OCI-LY7 (cell line): ENCODE measurements at regions not wholly inside any gene's neighbourhood (a gene's known extent, or its start where the extent isn't known, plus 50 kb on each side); places are given as distances from the start of the nearest gene placed in this dataset.

ENCODE experiments used
- BruUV-seq: library from RNA; stranded (reverse); fragments of 400-500 nt; replicated peaks from 2 replicates; lab custom pipeline; 2021; lab: Mats Ljungman, UMichigan
- CTCF ChIA-PET: fragments of 300-600 bp; sonication (Branson Sonifier 250); formaldehyde crosslinking; loops from one replicate; lab custom pipeline; 2022; ENCODE audit warnings: antibody characterized with exemption; ENCODE audit not compliant: unreplicated experiment; lab: Charles Lee
- POLR2A ChIA-PET: fragments of 300-600 bp; sonication (Branson Sonifier 250); formaldehyde crosslinking; loops from one replicate; lab custom pipeline; 2022; ENCODE audit warnings: antibody characterized with exemption; lab: Charles Lee
- DNase-seq: peaks from one replicate; pipeline ENCODE4 v3.0.0-alpha.2; 2015; ENCODE audit warnings: low spot score
- H2AFZ ChIP-seq: fragments of 200-600 bp; sonication (generic), shearing (Covaris generic); 2 replicates; pipeline ENCODE4 v1.6.1; 2014; ENCODE audit warnings: mild to moderate bottlenecking, antibody characterized with exemption, low read length, moderate library complexity
- H3K27ac ChIP-seq: fragments of 200-600 bp; sonication (generic); 2 replicates; pipeline ENCODE4 v1.5.1; 2014; ENCODE audit warnings: mixed run types, low read depth, mild to moderate bottlenecking, moderate library complexity, low read length, inconsistent platforms; ENCODE audit not compliant: poor library complexity, severe bottlenecking
- H3K36me3 ChIP-seq: fragments of 200-600 bp; sonication (generic); 2 replicates; pipeline ENCODE4 v1.6.1; 2014; ENCODE audit warnings: mild to moderate bottlenecking, antibody characterized with exemption, low read length, moderate library complexity, mixed read lengths; ENCODE audit not compliant: insufficient read depth
- H3K4me1 ChIP-seq: fragments of 200-600 bp; sonication (generic); 2 replicates; pipeline ENCODE4 v1.5.1; 2014; ENCODE audit warnings: mild to moderate bottlenecking, low read length; ENCODE audit not compliant: insufficient read depth, poor library complexity, severe bottlenecking
- H3K4me2 ChIP-seq: fragments of 200-600 bp; sonication (generic); 2 replicates; pipeline ENCODE4 v1.6.1; 2014; ENCODE audit warnings: mild to moderate bottlenecking, low read length
- H3K4me3 ChIP-seq: fragments of 200-600 bp; sonication (generic); 2 replicates; pipeline ENCODE4 v1.5.1; 2014; ENCODE audit warnings: mild to moderate bottlenecking, low read depth, low read length; ENCODE audit not compliant: poor library complexity, severe bottlenecking
- H3K79me2 ChIP-seq: fragments of 200-600 bp; sonication (generic); 2 replicates; pipeline ENCODE4 v1.6.1; 2016; ENCODE audit warnings: low read depth, mild to moderate bottlenecking, low read length, moderate library complexity, mixed read lengths; ENCODE audit not compliant: insufficient read depth
- H3K9me2 ChIP-seq: fragments of 200-600 bp; sonication (generic); 2 replicates; pipeline ENCODE4 v1.6.1; 2016; ENCODE audit warnings: mild to moderate bottlenecking, low read length, mixed read lengths; ENCODE audit not compliant: insufficient read depth
- H3K9me3 ChIP-seq: fragments of 200-600 bp; sonication (generic); 2 replicates; pipeline ENCODE4 v1.6.1; 2014; ENCODE audit warnings: mild to moderate bottlenecking, mixed run types, low read length, mixed read lengths
- H4K20me1 ChIP-seq: fragments of 200-600 bp; sonication (generic); 2 replicates; pipeline ENCODE4 v1.6.1; 2014; ENCODE audit warnings: mild to moderate bottlenecking, antibody characterized with exemption, low read length, moderate library complexity, mixed read lengths; ENCODE audit not compliant: insufficient read depth
- EZH2phosphoT487 ChIP-seq: fragments of 200-600 bp; sonication (generic); IDR thresholded peaks from 2 replicates; pipeline ENCODE4 v1.6.1; 2018; ENCODE audit warnings: low read depth, borderline replicate concordance, mild to moderate bottlenecking, mixed run types, antibody characterized with exemption, low read length, moderate library complexity, mixed read lengths
- intact Hi-C: fragments of 100-400 bp; cut with micrococcal nuclease; formaldehyde crosslinking; loops from one replicate; pipeline ENCODE4 v1.10.0; 2022; ENCODE audit not compliant: unreplicated experiment
- TF ChIP-seq, protein P1 (sequence below): fragments of 200-600 bp; sonication (generic); conservative IDR thresholded peaks from 2 replicates; pipeline ENCODE4 v1.5.1; 2014; ENCODE audit warnings: mild to moderate bottlenecking, antibody characterized with exemption, low read length, moderate library complexity, mixed read lengths

DNA sequence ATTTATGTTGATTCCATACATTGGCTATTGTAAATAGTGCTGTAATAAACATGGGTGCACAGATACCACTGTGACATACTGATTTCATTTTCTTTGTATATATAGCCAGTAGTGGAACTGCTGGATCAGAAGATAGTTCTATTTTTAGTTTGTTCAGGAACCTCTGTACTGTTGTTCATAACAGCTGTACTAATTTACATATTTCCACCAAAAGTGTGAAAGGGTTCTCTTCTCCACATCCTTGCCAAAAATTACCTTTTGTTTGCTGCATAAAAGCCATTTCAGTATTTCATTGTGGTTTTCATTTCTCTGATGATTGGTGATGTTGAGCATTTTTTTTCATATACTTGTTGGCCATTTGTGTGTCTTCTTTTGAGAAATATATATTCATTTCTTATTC, 1962.1 kb downstream of the PCDH9 start:
- intact Hi-C loops: no loop called here
- no peak overlapping the region for H2AFZ ChIP-seq
- TF ChIP-seq EZH2phosphoT487: no peak
- TF ChIP-seq, protein P1, sequence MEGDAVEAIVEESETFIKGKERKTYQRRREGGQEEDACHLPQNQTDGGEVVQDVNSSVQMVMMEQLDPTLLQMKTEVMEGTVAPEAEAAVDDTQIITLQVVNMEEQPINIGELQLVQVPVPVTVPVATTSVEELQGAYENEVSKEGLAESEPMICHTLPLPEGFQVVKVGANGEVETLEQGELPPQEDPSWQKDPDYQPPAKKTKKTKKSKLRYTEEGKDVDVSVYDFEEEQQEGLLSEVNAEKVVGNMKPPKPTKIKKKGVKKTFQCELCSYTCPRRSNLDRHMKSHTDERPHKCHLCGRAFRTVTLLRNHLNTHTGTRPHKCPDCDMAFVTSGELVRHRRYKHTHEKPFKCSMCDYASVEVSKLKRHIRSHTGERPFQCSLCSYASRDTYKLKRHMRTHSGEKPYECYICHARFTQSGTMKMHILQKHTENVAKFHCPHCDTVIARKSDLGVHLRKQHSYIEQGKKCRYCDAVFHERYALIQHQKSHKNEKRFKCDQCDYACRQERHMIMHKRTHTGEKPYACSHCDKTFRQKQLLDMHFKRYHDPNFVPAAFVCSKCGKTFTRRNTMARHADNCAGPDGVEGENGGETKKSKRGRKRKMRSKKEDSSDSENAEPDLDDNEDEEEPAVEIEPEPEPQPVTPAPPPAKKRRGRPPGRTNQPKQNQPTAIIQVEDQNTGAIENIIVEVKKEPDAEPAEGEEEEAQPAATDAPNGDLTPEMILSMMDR: no peak

DNA sequence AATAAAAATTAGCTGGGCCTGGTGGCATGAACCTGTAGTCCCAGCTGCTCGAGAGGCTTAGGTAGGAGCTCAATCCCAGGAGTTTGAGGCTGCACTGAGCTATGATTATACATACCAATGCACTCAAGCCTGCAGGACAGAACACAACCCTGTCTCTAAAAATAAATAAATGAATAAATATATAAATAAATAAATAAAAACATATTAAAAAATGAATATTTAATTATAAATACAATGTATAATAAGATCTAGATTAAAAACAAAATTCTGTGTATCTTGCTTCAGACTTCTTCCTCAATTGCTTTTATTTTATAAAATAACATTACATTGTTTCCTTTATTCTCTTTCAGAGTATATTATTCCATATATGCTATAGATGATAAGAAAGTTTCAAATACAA, 1964.1 kb downstream of the PCDH9 start:
- no peaks in the 10 kb centered on the region for H3K79me2 ChIP-seq
- H3K4me1 ChIP-seq: no peaks in the 10 kb centered on the region
- intact Hi-C loops: no loop called here
- POLR2A ChIA-PET: interaction anchor here (1.1 kb wide), 1 partner anchor 23 kb away, joined by 3 read pairs; no protein-coding TSS in a partner anchor
- no peak for TF ChIP-seq EZH2phosphoT487
- TF ChIP-seq, protein P1: no peak
- DNase-seq: no peak
- CTCF ChIA-PET: no interaction called here
- no peaks in the 10 kb centered on the region for H3K9me3 ChIP-seq
- H2AFZ ChIP-seq: no peak overlapping the region
- no peak overlapping the region for H3K27ac ChIP-seq
- H3K36me3 ChIP-seq: no peaks in the 10 kb centered on the region
- BruUV-seq: no TSS peak
- H3K4me2 ChIP-seq: no peak overlapping the region
- no peaks in the 10 kb centered on the region for H4K20me1 ChIP-seq
- H3K9me2 ChIP-seq: no peaks in the 10 kb centered on the region
- no peak overlapping the region for H3K4me3 ChIP-seq

More for the DNA sequence above, 1962.1 kb downstream of the PCDH9 start:
- Histone ChIP-seq H3K27ac (no peak overlapping the region), H3K9me3 (no peaks in the 10 kb centered on the region), H3K4me1 (no peaks in the 10 kb centered on the region), H3K9me2 (no peaks in the 10 kb centered on the region), H3K4me3 (no peak overlapping the region), H3K36me3 (no peaks in the 10 kb centered on the region), H4K20me1 (no peaks in the 10 kb centered on the region), H3K79me2 (no peaks in the 10 kb centered on the region), H3K4me2 (no peak overlapping the region)
- POLR2A ChIA-PET: interaction anchor here (1.1 kb wide), 1 partner anchor 20 kb away, joined by 3 read pairs; no protein-coding TSS in a partner anchor
- DNase-seq: no peak
- CTCF ChIA-PET: no interaction called here
- no TSS peak for BruUV-seq

DNA sequence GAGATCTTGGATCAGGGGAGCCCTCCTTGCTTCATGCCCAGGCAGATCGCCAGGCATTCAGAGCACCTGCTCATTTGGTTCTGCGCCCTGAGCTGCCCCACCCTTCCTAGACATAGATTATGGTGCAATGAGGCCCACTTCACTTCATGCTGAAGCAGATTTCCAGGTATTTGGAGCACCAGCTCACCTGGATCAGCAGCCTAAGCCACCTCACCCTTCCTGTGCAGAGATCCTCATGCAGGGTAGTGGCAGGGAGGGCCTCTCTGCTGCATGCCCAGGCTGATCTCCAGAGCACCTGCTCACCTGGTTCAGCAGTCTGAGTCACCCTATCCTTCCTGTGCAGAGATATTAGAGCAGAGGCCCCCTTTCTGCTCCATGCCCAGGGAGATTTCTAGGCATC, 1966.1 kb downstream of the PCDH9 start:
- Histone ChIP-seq H3K4me2 (no peak overlapping the region), H4K20me1 (no peaks in the 10 kb centered on the region), H3K79me2 (no peaks in the 10 kb centered on the region), H2AFZ (no peak overlapping the region), H3K9me3 (no peaks in the 10 kb centered on the region), H3K4me3 (no peak overlapping the region), H3K27ac (no peak overlapping the region), H3K4me1 (no peaks in the 10 kb centered on the region), H3K9me2 (no peaks in the 10 kb centered on the region), H3K36me3 (no peaks in the 10 kb centered on the region)
- ChIA-PET POLR2A (no interaction called here), CTCF (no interaction called here)
- no peak for DNase-seq
- BruUV-seq: no TSS peak
- no peak for TF ChIP-seq EZH2phosphoT487
- TF ChIP-seq, protein P1: no peak
- intact Hi-C loops: no loop called here
